PC-3 (cell line): ENCODE measurements at regions not wholly inside any gene's neighbourhood (a gene's known extent, or its start where the extent isn't known, plus 50 kb on each side); places are given as distances from the start of the nearest gene placed in this dataset.

ENCODE experiments used
- ATAC-seq: fragments of 200-7000 bp; cut with Tn5 transposase; 2 replicates; pipeline ENCODE4 v1.9.1; 2020; ENCODE audit warnings: mild to moderate bottlenecking, moderate library complexity
- BruUV-seq: library from RNA; stranded (reverse); fragments of 400-500 nt; replicated peaks from 2 replicates; lab custom pipeline; 2021; lab: Mats Ljungman, UMichigan
- CTCF ChIA-PET: fragments of 300-600 bp; sonication (Branson Sonifier 250); formaldehyde crosslinking; loops from one replicate; lab custom pipeline; 2022; ENCODE audit warnings: antibody characterized with exemption; lab: Charles Lee
- POLR2A ChIA-PET: fragments of 300-600 bp; sonication (Branson Sonifier 250); formaldehyde crosslinking; loops from one replicate; lab custom pipeline; 2022; ENCODE audit warnings: antibody characterized with exemption; ENCODE audit not compliant: unreplicated experiment; lab: Charles Lee
- DNase-seq: peaks from one replicate; pipeline ENCODE4 v3.0.0-alpha.2; 2015
- H2AFZ ChIP-seq: fragments of 300-600 bp; sonication (generic); 2 replicates; pipeline ENCODE4 v1.6.0; 2016; ENCODE audit warnings: antibody characterized with exemption, low read length
- H3F3A ChIP-seq: fragments of 300-600 bp; sonication (generic); one replicate; pipeline ENCODE4 v1.6.0; 2017; ENCODE audit warnings: antibody characterized with exemption, low read length, control low read depth, mild to moderate bottlenecking; ENCODE audit not compliant: unreplicated experiment
- H3K27ac ChIP-seq: fragments of 300-600 bp; sonication (generic); 2 replicates; pipeline ENCODE4 v1.5.1; 2016; ENCODE audit warnings: mild to moderate bottlenecking, low read length
- H3K27me3 ChIP-seq: fragments of 300-600 bp; sonication (generic); 2 replicates; pipeline ENCODE4 v1.6.1; 2016; ENCODE audit warnings: low read length, mixed read lengths
- H3K36me3 ChIP-seq: fragments of 300-600 bp; sonication (generic); 2 replicates; pipeline ENCODE4 v1.6.1; 2016; ENCODE audit warnings: low read depth, mixed run types, low read length, mixed read lengths
- H3K4me1 ChIP-seq: fragments of 300-600 bp; sonication (generic); 2 replicates; pipeline ENCODE4 v1.5.1; 2016; ENCODE audit warnings: low read length; ENCODE audit not compliant: insufficient read depth
- H3K4me2 ChIP-seq: fragments of 300-600 bp; sonication (generic); 2 replicates; pipeline ENCODE4 v1.6.0; 2016; ENCODE audit warnings: low read length
- H3K4me3 ChIP-seq: fragments of 300-600 bp; sonication (generic); 2 replicates; pipeline ENCODE4 v1.5.1; 2016; ENCODE audit warnings: mild to moderate bottlenecking, low read length, mixed read lengths
- H3K79me2 ChIP-seq: fragments of 300-600 bp; sonication (generic); 2 replicates; pipeline ENCODE4 v1.6.1; 2017; ENCODE audit warnings: low read length, mixed read lengths
- H3K9ac ChIP-seq: fragments of 300-600 bp; sonication (generic); 2 replicates; pipeline ENCODE4 v1.6.0; 2016; ENCODE audit warnings: mild to moderate bottlenecking, low read length
- H3K9me2 ChIP-seq: fragments of 300-600 bp; sonication (generic); replicated peaks from 2 replicates; pipeline ENCODE4 v1.6.1; 2016; ENCODE audit warnings: mixed run types, low read length, mixed read lengths
- H3K9me3 ChIP-seq: fragments of 300-600 bp; sonication (generic); 2 replicates; pipeline ENCODE4 v1.6.1; 2016; ENCODE audit warnings: low read length, mixed read lengths
- H4K20me1 ChIP-seq: fragments of 300-600 bp; sonication (generic); 2 replicates; pipeline ENCODE4 v1.6.1; 2016; ENCODE audit warnings: low read length, mixed read lengths
- CTCF ChIP-seq: fragments of 300-600 bp; sonication (generic); conservative IDR thresholded peaks from 2 replicates; pipeline ENCODE4 v1.5.1; 2017; ENCODE audit warnings: antibody characterized with exemption, low read depth, mild to moderate bottlenecking, low read length
- EZH2 ChIP-seq: fragments of 300-600 bp; sonication (generic); IDR thresholded peaks from one replicate; pipeline ENCODE4 v1.6.1; 2017; ENCODE audit warnings: antibody characterized with exemption, mild to moderate bottlenecking, low read length; ENCODE audit not compliant: unreplicated experiment
- EZH2phosphoT487 ChIP-seq: fragments of 300-600 bp; sonication (generic); IDR thresholded peaks from 2 replicates; pipeline ENCODE4 v1.6.1; 2018; ENCODE audit warnings: mild to moderate bottlenecking, antibody characterized with exemption, low read length, borderline replicate concordance
- intact Hi-C: fragments of 100-400 bp; cut with micrococcal nuclease; formaldehyde crosslinking; loops from 2 replicates; pipeline ENCODE4 v1.9.0; 2023

DNA sequence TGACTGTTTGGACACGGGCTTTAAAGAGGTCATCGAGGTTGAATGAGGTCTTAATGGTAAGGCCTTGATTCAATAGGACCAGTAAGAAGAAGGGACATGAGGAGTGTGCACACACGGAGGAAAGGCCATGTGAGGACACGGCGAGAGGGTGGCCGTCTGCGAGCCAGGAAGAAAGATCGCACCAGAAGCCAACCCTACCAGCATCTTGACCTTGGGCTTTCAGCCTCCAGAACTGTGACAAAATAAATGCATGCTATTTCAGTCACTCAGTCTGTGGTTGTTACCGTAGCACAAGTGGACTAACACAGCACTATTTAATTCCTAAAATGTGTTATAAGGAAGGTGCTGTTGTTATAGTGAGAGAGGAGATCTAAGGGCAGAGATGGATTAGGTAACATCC, 468.6 kb upstream of the FAT1 start:
- BruUV-seq: no TSS peak
- no peak for TF ChIP-seq CTCF
- no peak for TF ChIP-seq EZH2
- no peak for TF ChIP-seq EZH2phosphoT487
- no peak overlapping the region for H3K4me3 ChIP-seq
- no peaks in the 10 kb centered on the region for H4K20me1 ChIP-seq
- H3K4me2 ChIP-seq: no peak overlapping the region
- H3K9me3 ChIP-seq: no peaks in the 10 kb centered on the region
- H3K9me2 ChIP-seq: no peaks in the 10 kb centered on the region
- DNase-seq: no peak
- H3K27me3 ChIP-seq: no peaks in the 10 kb centered on the region
- no peak overlapping the region for H2AFZ ChIP-seq
- H3K4me1 ChIP-seq: no peaks in the 10 kb centered on the region
- no peak overlapping the region for H3K9ac ChIP-seq
- H3K36me3 ChIP-seq: no peaks in the 10 kb centered on the region
- CTCF ChIA-PET: no interaction called here
- no peaks in the 10 kb centered on the region for H3K79me2 ChIP-seq
- intact Hi-C loops: no loop called here
- POLR2A ChIA-PET: no interaction called here
- no peaks in the 10 kb centered on the region for H3F3A ChIP-seq
- H3K27ac ChIP-seq: no peak overlapping the region
- ATAC-seq: no peak

- ChIA-PET CTCF (no interaction called here), POLR2A (no interaction called here)
- Histone ChIP-seq H3K9me2 (no peaks in the 10 kb centered on the region), H3K4me1 (no peaks in the 10 kb centered on the region), H3K27me3 (no peaks in the 10 kb centered on the region), H3K9me3 (no peaks in the 10 kb centered on the region), H3K79me2 (no peaks in the 10 kb centered on the region), H3F3A (no peaks in the 10 kb centered on the region), H3K4me3 (no peak overlapping the region), H4K20me1 (no peaks in the 10 kb centered on the region), H2AFZ (no peak overlapping the region), H3K9ac (no peak overlapping the region), H3K36me3 (no peaks in the 10 kb centered on the region), H3K4me2 (no peak overlapping the region), H3K27ac (no peak overlapping the region)
- DNase-seq (no peak), ATAC-seq (no peak)
- intact Hi-C loops: no loop called here
- no TSS peak for BruUV-seq
- TF ChIP-seq EZH2phosphoT487 (no peak), CTCF (no peak), EZH2 (no peak)
Measured at GRCh38 chr4:187193141-187193540, 469.5 kb upstream of the FAT1 start.

- ATAC-seq (no peak), DNase-seq (peak; percentile 70)
- TF ChIP-seq CTCF (no peak), EZH2phosphoT487 (no peak), EZH2 (no peak)
- no TSS peak for BruUV-seq
- H4K20me1 ChIP-seq: no peaks in the 10 kb centered on the region
- intact Hi-C loops: loop anchor here (10.0 kb wide), 1 partner anchor 260 kb away; no protein-coding TSS in a partner anchor
- H3K4me1 ChIP-seq: peaks cover 15% of the 10 kb centered on the region
- no peaks in the 10 kb centered on the region for H3K9me2 ChIP-seq
- no peak overlapping the region for H3K4me3 ChIP-seq
- no peaks in the 10 kb centered on the region for H3K36me3 ChIP-seq
- no peak overlapping the region for H3K9ac ChIP-seq
- no peak overlapping the region; the same call in 1 of the 2 replicates for H3K4me2 ChIP-seq
- no peak overlapping the region for H2AFZ ChIP-seq
- CTCF ChIA-PET: no interaction called here
- H3K27me3 ChIP-seq: no peaks in the 10 kb centered on the region
- H3K9me3 ChIP-seq: 0 out of 2 replicates have a peak, but pooled peaks cover 8% of the 10 kb centered on the region
- H3K27ac ChIP-seq: no peak overlapping the region
- POLR2A ChIA-PET: interaction anchor here (0.6 kb wide), 1 partner anchor 183 kb away, joined by 3 read pairs; no protein-coding TSS in a partner anchor
- no peaks in the 10 kb centered on the region for H3F3A ChIP-seq
- no peaks in the 10 kb centered on the region for H3K79me2 ChIP-seq
Measured at GRCh38 chr4:187204389-187204918, 480.8 kb upstream of the FAT1 start.
